H1 (cell line): ENCODE measurements at regions not wholly inside any gene's neighbourhood (a gene's known extent, or its start where the extent isn't known, plus 50 kb on each side); places are given as distances from the start of the nearest gene placed in this dataset.

ENCODE experiments used
- BRCA1 ChIP-seq: IDR thresholded peaks from 2 replicates; pipeline ENCODE4 v1.6.1; 2012; ENCODE audit warnings: low read depth, low read length, improper control_type of control experiment
- EZH2 ChIP-seq: fragments of 200-600 bp; sonication (generic); IDR thresholded peaks from 2 replicates; pipeline ENCODE4 v1.7.1; 2012; ENCODE audit warnings: low read depth, mild to moderate bottlenecking, moderate library complexity, low read length, inconsistent platforms; ENCODE audit not compliant: severe bottlenecking
- HDAC2 ChIP-seq, 2 experiments: fragments of 300-600 bp in 1 of 2; sonication (generic) in 1 of 2; IDR thresholded peaks; 2 replicates each; pipeline ENCODE4 v1.6.1; 2011 to 2012; ENCODE audit warnings: low read depth in 2 of 2, low read length in 2 of 2, mild to moderate bottlenecking in 2 of 2, moderate library complexity in 2 of 2, borderline replicate concordance in 1 of 2, inconsistent platforms in 1 of 2
- POLR2AphosphoS5 ChIP-seq: IDR thresholded peaks from 2 replicates; pipeline ENCODE4 v1.6.1; 2011; ENCODE audit warnings: low read depth, low read length
- SP1 ChIP-seq: IDR thresholded peaks from 2 replicates; pipeline ENCODE4 v1.6.1; 2011; ENCODE audit warnings: low read depth, low read length
- SP2 ChIP-seq: IDR thresholded peaks from 2 replicates; pipeline ENCODE4 v1.6.1; 2012; ENCODE audit warnings: mild to moderate bottlenecking, low read length, inconsistent platforms
- TCF12 ChIP-seq: IDR thresholded peaks from 2 replicates; pipeline ENCODE4 v1.6.1; 2011; ENCODE audit warnings: low read depth, mild to moderate bottlenecking, low read length
- TF ChIP-seq, protein P1 (sequence below): fragments of 300-600 bp; sonication (generic); IDR thresholded peaks from 2 replicates; pipeline ENCODE4 v1.7.1; 2012; ENCODE audit warnings: low read length, moderate library complexity, mild to moderate bottlenecking, inconsistent platforms; ENCODE audit not compliant: insufficient replicate concordance

DNA sequence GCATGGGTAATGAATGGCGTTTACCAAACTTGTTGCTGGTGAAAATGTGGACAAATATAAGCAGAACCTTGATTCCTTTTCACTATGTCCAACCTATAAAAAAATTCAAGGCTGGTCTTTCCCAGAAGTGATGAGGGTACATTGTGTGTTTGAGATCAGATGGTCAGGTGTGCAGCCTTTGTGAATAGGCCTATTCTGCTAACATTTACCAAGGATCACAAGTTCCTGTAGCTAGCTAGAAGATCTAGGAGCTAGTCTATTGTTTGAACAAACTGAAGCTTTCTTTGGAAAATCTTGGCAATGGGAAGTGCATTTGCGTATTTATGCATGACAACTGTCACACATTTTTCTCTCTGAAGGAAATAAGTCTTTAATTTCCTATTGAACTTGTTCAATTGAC lies 489.6 kb downstream of the KLF5 start (continued):
- TF ChIP-seq, protein P1, sequence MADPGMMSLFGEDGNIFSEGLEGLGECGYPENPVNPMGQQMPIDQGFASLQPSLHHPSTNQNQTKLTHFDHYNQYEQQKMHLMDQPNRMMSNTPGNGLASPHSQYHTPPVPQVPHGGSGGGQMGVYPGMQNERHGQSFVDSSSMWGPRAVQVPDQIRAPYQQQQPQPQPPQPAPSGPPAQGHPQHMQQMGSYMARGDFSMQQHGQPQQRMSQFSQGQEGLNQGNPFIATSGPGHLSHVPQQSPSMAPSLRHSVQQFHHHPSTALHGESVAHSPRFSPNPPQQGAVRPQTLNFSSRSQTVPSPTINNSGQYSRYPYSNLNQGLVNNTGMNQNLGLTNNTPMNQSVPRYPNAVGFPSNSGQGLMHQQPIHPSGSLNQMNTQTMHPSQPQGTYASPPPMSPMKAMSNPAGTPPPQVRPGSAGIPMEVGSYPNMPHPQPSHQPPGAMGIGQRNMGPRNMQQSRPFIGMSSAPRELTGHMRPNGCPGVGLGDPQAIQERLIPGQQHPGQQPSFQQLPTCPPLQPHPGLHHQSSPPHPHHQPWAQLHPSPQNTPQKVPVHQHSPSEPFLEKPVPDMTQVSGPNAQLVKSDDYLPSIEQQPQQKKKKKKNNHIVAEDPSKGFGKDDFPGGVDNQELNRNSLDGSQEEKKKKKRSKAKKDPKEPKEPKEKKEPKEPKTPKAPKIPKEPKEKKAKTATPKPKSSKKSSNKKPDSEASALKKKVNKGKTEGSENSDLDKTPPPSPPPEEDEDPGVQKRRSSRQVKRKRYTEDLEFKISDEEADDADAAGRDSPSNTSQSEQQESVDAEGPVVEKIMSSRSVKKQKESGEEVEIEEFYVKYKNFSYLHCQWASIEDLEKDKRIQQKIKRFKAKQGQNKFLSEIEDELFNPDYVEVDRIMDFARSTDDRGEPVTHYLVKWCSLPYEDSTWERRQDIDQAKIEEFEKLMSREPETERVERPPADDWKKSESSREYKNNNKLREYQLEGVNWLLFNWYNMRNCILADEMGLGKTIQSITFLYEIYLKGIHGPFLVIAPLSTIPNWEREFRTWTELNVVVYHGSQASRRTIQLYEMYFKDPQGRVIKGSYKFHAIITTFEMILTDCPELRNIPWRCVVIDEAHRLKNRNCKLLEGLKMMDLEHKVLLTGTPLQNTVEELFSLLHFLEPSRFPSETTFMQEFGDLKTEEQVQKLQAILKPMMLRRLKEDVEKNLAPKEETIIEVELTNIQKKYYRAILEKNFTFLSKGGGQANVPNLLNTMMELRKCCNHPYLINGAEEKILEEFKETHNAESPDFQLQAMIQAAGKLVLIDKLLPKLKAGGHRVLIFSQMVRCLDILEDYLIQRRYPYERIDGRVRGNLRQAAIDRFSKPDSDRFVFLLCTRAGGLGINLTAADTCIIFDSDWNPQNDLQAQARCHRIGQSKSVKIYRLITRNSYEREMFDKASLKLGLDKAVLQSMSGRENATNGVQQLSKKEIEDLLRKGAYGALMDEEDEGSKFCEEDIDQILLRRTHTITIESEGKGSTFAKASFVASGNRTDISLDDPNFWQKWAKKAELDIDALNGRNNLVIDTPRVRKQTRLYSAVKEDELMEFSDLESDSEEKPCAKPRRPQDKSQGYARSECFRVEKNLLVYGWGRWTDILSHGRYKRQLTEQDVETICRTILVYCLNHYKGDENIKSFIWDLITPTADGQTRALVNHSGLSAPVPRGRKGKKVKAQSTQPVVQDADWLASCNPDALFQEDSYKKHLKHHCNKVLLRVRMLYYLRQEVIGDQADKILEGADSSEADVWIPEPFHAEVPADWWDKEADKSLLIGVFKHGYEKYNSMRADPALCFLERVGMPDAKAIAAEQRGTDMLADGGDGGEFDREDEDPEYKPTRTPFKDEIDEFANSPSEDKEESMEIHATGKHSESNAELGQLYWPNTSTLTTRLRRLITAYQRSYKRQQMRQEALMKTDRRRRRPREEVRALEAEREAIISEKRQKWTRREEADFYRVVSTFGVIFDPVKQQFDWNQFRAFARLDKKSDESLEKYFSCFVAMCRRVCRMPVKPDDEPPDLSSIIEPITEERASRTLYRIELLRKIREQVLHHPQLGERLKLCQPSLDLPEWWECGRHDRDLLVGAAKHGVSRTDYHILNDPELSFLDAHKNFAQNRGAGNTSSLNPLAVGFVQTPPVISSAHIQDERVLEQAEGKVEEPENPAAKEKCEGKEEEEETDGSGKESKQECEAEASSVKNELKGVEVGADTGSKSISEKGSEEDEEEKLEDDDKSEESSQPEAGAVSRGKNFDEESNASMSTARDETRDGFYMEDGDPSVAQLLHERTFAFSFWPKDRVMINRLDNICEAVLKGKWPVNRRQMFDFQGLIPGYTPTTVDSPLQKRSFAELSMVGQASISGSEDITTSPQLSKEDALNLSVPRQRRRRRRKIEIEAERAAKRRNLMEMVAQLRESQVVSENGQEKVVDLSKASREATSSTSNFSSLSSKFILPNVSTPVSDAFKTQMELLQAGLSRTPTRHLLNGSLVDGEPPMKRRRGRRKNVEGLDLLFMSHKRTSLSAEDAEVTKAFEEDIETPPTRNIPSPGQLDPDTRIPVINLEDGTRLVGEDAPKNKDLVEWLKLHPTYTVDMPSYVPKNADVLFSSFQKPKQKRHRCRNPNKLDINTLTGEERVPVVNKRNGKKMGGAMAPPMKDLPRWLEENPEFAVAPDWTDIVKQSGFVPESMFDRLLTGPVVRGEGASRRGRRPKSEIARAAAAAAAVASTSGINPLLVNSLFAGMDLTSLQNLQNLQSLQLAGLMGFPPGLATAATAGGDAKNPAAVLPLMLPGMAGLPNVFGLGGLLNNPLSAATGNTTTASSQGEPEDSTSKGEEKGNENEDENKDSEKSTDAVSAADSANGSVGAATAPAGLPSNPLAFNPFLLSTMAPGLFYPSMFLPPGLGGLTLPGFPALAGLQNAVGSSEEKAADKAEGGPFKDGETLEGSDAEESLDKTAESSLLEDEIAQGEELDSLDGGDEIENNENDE = no peak
- TF ChIP-seq POLR2AphosphoS5 (no peak), EZH2 (no peak), BRCA1 (no peak), TCF12 (no peak), HDAC2 (IDR thresholded peaks at IDR 0.05; ENCODE audit: borderline replicate concordance in 1 of 2, low read depth in 2 of 2, low read length in 2 of 2) (no peak), SP1 (no peak), SP2 (no peak)
